Upper lobe of left lung (tissue), 4 donors: ENCODE measurements at regions not wholly inside any gene's neighbourhood (a gene's known extent, or its start where the extent isn't known, plus 50 kb on each side); places are given as distances from the start of the nearest gene placed in this dataset.

ENCODE experiments used
- POLR2A ChIP-seq, 4 donors: fragments of 450-650 bp; IDR thresholded peaks; one replicate each; pipeline ENCODE4 v1.5.1; 2016 to 2017; ENCODE audit warnings: antibody characterized with exemption in 4 of 4, mild to moderate bottlenecking in 2 of 4
- POLR2AphosphoS5 ChIP-seq, 2 donors: sonication (generic); formaldehyde crosslinking; IDR thresholded peaks; one replicate each; pipeline ENCODE4 v1.5.1; 2017; ENCODE audit warnings: antibody characterized with exemption in 2 of 2
- TF ChIP-seq, protein P1 (sequence below), 6 experiments: fragments of 450-650 bp in 4 of 6; fragments of 200-600 bp in 2 of 6; sonication (generic) in 2 of 6; IDR thresholded peaks; one replicate each; pipeline ENCODE4 v1.5.1; 2016 to 2019; ENCODE audit warnings: antibody characterized with exemption in 6 of 6

DNA sequence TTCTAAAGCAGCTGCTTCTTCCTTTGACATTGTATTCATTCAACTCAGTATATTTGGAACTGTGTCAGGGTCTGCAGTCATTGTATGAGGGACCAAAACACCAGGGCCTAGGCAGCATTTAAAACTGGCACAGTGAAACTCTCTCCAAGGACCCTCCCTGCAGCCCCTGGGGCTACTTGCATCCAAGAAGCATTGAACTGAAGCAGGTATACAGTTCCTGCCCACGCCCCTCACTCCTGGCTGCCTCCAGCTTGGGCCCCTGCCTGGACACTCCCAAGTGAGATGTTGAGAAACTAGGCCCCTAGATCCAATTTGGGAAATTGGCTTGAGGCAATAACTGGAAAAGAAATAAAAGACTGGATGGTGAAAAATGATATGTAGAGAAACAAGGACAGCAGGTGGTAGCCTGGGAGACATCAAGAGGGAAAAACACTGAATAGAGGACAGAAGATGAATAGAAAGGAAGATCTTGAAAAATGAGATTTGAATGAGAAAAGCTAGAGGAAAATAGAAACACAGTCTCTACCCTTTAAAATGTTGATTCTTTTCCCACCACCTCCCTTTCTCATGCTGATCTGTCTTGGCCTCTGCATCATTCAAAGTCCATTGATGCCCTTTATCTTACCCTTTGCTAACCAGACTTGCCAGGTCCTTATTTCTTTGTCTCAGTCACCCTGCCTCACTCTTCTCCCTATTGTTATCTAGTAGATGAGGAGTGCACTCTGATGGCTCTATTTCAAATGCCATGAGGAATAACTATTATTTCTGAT lies 368.8 kb upstream of the CDH8 start:
- TF ChIP-seq POLR2AphosphoS5 (IDR thresholded peaks at IDR 0.05) (no peak), POLR2A (IDR thresholded peaks at IDR 0.05) (no peak)
- TF ChIP-seq, protein P1, sequence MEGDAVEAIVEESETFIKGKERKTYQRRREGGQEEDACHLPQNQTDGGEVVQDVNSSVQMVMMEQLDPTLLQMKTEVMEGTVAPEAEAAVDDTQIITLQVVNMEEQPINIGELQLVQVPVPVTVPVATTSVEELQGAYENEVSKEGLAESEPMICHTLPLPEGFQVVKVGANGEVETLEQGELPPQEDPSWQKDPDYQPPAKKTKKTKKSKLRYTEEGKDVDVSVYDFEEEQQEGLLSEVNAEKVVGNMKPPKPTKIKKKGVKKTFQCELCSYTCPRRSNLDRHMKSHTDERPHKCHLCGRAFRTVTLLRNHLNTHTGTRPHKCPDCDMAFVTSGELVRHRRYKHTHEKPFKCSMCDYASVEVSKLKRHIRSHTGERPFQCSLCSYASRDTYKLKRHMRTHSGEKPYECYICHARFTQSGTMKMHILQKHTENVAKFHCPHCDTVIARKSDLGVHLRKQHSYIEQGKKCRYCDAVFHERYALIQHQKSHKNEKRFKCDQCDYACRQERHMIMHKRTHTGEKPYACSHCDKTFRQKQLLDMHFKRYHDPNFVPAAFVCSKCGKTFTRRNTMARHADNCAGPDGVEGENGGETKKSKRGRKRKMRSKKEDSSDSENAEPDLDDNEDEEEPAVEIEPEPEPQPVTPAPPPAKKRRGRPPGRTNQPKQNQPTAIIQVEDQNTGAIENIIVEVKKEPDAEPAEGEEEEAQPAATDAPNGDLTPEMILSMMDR (IDR thresholded peaks at IDR 0.05), result no peak
